ELR (cell line): ENCODE measurements at regions not wholly inside any gene's neighbourhood (a gene's known extent, or its start where the extent isn't known, plus 50 kb on each side); places are given as distances from the start of the nearest gene placed in this dataset.
A peak's percentile ranks its signal among the peaks of the same experiment; 100 is the strongest.
"Not testable (repeated sequence)": the region's sequence is repeated elsewhere in the genome, so short reads cannot be mapped to it uniquely, and the experiment has no call there.

Source experiments
- DNase-seq: peaks from one replicate; pipeline ENCODE4 v3.0.0-alpha.2; 2015; ENCODE audit warnings: low read depth

DNA sequence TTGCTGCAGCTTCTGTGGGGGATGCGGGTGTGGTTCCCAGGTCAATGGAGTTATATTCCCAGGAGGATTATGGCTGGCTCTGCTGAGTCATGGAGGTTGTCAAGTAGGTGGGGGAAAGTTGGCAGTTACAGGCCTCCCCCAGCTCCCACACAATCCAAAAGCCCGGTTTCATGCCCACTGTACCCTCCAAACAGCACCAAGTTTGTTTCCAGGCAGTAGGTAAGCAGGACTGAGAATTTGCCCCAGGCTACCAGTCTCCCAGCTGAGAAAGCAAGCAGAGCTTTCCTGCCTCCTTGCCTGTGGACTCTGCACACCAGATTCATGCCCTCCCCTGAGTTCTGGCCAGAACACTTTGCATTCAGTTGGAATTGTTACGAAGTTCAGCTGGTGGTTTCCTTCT is 578.2 kb downstream of the MEI4 start:
- DNase-seq: no peak

DNA sequence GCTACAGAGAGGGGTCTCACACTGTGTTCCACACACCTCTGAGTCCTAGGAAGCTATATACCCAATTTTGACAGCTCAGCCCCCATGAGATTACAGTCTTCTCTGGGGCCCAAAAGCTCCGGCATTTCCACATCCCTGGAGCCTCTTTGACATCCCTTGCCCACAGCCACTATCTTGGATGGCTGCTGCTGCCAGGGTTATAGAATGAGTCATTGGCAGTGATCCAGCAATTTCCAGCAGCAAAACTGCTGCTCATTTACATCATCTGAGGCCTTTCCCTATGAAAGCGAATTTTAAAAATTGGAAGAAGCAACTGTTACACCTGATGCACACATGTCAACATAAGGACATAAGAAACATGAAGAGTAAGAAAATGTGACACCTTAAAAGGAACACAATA is 590.7 kb downstream of the MEI4 start:
- DNase-seq: peak; percentile 38

DNA sequence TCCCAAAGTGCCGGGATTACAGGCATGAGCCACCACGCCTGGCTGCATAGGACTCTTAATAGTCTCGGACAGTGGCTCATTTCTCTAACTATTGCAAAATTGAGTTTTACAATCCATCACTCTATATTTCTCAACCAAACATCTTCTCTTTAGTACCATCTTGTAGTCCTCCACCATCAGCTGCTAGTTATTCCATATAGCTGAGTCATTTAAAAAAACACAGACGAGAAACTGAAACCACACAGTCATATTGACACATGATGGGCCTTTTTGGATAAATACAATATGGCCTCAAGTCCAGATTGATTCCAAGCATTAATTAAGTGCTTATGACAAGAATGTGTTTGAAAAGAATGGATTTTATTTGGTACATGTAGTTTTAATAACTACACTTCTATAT is 599.1 kb downstream of the MEI4 start:
- DNase-seq: no peak

DNA sequence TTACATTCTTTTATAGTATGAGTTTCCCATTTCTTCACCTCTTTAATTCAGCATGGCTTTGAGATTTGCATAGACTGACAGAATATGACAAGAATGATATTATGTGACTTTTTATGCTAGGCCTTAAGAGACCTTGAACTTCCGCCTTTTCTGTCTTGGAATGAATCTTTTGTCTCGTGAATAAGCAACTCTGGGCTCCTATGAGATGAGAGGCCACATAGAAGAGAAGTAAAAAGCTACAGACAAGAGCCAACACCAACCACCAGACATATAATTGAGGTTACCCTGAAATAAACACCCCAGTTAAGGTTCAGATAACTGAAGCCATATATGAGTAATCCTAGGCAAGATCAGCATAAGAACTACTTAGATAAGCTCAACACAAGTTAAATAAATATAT is 600.8 kb downstream of the MEI4 start:
- DNase-seq: no peak

DNA sequence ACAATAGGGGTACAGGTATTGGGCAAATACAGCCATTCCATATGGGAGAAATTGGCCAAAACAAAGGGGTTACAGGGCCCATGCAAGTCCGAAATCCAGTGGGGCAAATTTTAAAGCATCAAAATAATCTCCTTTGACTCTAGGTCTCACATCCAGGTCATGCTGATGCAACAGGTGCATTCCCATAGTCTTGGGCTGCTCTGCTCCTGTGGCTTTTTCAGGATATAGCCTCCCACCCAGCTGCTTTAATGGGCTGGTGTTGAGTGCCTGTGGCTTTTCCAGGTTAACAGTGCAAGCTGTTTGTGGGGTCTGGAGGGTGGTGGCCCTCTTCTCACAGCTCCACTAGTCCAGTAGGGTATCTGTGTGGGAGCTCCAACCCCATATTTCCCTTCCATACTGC is 607.1 kb downstream of the MEI4 start:
- DNase-seq: no peak

DNA sequence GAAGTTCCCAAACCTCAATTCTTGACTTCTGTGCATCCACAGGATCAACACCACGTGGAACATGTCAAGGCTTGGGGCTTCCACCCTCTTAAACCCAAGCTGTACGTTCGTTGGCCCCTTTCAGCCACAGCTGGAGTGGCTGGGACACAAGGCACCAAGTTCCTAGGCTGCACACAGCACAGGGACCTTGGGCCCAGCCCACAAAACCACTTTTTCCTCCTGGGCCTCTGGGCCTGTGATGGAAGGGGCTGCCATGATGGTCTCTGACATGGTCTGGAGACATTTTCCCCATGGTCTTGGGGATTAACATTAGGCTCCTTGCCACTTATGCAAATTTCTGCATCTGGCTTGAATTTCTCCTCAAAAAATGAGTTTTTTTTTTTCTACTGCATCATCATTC is 606.9 kb upstream of the IRAK1BP1 start:
- DNase-seq: not testable (repeated sequence)

DNA sequence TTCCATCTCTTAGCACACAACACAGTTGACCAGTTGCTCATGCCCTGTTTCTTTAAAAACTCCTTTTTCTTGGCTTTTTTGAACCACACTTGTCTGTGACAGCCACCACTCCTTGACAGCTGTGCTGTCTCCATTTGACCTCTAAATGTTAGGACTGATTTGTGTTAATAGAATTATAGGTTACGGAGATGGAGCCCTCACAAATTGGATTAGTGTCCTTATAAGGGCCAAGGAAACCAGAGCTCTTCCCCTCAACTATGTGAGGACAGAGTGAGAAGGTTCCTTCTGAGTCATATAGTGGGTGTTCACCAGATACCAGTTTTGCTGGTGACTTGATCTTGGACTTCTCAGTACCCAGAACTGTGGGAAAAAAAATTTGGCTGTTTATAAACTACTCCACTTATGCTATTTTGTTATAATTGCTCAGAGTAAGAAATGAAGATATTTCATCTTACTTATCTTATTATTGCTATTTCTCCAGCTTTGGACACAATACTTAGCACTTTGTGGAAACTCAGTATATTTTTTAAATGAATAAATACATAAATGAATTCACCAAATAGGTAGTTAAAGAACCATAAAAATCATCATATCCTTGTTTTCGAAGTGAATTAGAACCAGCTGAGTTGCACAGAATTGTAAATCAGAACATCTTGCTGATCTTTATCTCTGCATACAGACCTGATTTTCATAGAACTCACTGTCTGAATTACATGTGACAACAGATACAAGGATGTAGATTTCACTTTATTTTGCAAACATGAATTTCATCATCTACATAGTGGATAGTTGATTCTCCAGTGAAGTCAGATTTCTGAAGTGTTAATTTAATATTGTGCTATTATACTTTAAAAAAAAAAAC is 598.5 kb upstream of the IRAK1BP1 start:
- no peak for DNase-seq

DNA sequence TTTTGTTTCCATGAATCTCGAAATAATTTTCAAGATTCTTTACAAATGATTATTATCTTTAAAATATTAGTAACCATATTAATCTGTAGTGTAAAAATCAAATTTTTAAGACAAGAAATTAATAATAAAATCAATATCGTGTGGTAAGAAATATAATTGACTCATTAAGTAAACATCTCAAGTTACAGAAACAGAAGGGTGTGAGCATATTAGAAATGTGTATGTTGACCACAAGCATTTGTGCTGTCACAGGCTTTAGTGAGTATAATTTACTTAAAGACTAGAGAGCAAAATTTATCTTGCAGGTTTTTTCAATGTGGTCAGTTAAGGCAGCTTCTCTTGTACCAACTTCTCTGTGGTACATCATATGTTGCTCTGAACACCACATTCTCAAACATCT is 566.5 kb upstream of the IRAK1BP1 start:
- no peak for DNase-seq

DNA sequence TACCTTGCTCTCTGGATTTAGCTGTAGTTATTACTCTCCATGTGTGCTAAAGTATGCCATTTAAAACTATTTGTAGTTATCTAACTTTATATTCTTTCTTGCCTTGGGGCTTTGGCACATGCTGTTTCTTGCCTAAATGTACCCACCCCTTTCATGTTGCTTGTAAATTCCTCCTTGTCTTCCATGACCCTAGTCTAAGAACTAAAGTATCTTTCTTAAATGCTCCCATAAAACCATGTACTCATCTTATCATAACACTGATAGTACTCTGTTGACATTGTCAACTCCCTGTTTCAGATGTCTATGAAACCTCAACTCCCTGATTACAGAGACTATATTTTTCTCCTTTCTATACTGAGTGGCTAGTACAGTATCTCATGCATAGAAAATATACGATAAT is 564.9 kb upstream of the IRAK1BP1 start:
- DNase-seq: no peak

DNA sequence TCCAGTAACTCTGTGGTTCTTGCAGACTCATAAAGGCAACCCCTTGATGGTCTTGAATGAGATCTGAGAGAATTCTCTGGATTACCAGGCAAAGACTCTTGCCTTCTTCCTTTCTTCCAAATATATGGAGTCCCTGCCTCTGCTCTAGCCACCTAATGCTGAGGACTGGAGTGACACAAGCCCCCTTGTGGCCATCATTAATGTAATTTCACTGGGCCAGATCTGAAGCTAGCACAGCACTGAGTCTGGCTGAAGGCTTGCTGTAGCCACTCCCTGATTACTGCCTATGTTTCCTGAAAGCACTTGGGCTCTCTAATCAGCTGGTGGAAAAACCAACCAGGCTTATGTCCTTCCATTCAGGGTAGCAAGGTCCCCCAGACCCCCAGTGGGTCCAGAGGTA is 559.3 kb upstream of the IRAK1BP1 start:
- DNase-seq: no peak

DNA sequence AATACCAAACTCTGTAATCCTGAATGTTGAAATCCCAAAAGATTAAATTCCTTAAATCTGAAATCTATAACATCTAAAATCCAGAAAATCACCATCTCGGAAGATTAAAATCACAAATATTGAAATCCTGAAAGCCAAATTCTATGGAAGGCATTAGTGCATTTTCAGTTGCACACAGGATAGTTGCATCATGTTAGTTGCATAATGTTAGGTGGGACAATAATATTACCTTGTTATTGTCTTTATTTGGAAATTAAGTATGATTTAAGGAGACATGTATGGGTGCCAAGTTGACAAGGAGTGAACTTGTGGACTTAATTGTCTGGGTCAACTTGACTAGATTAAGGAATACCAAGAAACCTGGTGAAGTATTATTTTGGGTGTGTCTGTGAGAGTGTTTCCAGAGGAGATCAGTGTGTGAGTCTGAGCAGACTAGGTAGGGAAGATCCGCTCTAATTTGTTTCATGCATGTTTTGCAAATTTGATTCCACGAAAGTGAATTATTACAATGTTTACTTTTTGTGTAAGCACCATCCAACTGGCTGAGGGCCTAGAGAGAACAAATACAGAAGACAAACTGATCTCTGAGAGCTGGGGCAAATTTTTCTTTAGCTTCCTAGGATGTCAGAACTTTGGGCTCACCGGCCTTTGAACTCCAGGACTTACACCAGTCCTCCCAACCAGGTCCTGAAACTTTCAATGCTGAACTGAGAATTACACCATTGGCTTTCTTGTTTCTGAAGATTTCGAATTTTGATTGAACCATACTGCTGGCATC is 545.1 kb upstream of the IRAK1BP1 start:
- DNase-seq: no peak

DNA sequence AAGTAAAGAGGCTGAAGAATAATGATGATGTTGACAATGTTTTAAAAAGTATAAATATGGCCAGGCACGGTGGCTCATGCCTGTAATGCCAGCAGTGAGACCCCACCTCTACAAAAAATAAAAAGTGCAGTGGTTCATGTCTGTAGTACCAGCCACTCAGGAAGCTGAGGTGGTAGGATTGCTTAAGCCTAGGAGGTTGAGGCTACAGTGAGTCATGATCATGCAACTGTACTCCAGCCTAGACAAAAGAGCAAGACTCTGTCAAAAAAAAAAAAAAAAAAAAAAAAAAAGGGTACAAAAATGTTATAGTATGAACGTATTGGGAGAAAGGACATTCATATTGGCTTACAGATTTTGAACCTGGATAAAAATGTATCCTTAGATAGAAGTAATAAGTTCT is 543.1 kb upstream of the IRAK1BP1 start:
- no peak for DNase-seq

DNA sequence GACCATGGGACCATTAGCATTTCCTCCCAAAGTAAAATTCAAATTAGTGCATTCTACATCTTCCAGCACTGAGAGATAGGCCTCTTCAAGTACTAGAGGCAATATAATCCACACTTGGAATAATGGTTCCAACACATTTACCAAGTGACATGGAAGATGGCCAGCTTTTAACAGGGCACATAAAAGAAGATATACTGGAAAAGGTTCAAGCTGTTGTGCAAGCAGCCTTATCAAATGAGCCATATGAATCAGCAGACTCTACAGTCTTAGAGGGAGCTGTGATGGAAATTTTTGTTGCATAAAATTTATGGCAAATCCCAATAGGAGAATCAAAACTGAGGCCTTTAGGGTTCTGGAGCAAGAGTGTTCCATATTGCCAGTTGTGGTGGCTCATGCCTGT is 526.6 kb upstream of the IRAK1BP1 start:
- no peak for DNase-seq

DNA sequence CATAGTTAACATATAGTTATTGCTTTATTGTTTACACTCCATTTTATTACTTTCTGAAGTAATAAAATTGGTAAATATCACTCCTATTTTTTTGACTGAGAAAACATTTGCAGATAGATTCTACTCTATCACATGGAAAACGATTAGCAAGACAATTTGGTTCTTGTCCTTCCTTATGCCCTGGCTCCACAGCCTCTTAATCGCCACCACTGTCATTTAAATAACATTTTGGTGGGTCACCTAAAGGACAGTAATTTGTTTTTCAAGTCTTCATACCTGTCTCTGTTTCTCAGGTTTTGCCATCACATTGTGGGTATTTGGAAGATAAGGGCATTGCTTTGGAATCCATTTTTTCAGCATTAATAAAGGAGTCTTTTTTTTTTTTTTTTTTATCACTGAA is 521.5 kb upstream of the IRAK1BP1 start:
- DNase-seq: no peak

DNA sequence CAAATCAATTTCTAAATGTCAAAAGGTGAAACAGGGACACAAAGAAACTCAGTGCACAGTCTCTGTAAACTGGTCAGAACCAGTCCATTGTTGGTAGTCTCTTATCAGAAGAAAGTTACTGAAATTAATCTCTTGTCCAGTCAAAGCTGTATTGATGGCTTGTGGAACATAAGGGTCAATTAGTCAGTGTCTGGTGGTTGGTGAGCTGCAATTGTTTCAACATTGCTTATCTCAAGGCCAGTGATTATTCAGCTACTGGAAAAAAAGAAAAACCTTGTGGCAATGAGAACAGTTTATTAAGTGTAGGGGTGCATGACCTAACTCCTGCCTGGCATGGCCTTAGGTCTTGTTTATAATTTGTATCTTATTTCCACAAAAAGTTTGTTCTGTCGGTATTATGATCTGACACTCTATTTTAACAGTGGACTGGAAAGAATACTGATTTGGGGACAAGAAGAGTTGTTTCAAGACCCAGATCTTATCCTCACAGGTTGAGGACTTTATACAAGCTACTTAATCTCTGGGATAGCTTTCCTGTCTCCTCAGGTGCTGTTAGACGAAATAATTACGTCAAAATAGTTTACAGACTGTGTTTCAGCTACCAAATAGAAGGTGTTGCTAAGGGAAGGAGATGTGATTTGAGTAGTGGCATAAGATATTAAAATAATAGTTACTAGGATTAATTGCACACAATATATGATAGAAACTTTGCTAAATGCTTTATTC is 520.0 kb upstream of the IRAK1BP1 start:
- DNase-seq: no peak

DNA sequence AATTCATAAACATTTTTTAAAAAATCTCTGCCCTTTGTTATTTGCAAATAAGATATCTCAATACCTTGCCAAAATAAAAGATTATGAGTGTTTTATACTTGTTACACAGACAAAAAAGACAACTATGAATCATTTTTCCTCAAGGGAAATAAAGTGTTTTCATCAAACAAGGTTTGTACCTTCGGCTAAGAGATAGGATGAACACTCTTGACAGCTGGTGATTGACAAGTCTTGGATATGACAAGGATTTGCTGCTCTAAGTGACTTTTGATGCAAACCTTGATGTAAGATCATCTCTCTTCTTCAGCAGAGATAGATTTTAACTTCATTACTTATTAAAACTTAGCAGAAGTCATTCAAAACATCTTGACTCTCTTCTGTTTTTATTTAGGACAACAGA is 514.3 kb upstream of the IRAK1BP1 start:
- DNase-seq: no peak

DNA sequence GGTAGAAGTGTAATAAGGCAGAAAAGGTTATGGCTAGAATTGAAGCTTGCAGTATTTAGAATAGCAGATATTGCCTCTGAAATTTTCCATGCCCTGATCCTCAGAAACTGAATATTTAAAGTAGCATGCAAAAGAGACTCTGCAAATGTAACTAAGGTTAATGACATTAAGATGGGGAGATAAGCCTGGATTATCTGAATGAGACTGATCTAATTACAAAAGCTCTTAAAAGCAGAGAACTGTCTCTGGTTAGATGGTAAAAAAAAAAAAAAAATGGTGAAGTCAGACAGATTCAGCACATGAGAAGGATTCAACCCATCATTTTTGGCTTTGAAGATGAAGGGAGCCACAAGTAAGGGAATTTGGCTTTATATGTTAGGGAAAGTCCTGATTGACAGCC is 503.7 kb upstream of the IRAK1BP1 start:
- no peak for DNase-seq

DNA sequence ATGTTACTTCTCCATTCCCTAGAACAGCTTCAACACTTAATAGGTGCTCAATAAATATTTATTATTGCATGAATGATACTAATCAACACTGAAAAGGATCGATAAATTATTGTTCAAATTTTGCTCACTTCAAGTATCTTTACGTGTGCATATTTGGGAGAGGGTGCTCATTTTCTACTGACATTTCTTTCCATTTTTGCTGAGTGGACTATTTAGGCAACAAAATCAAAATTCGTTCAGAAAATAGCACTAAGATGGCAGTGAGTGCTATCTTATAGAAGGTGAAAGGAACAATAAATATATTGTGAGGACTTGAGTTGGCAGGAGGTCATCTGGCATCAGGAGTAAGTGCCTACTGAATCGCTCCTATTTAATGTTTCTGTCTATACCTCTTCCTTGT is 501.9 kb upstream of the IRAK1BP1 start:
- no peak for DNase-seq

DNA sequence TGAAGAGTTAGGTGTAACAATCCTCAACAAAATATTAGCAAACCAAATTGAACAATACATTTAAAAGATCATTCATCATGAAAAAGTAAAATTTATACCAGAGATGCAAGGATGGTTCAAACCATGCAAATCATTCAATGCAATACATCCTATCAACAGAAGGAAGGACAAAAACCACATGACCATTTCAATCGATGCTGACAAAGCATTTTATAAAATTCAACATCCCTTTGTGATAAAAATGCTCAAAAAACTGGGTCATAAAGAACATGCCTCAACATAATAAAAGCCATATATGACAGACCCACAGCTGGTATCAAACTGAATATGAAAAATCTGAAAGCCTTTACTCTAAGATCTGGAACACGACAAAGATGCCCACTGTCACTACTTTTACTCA is 490.3 kb upstream of the IRAK1BP1 start:
- DNase-seq: no peak

DNA sequence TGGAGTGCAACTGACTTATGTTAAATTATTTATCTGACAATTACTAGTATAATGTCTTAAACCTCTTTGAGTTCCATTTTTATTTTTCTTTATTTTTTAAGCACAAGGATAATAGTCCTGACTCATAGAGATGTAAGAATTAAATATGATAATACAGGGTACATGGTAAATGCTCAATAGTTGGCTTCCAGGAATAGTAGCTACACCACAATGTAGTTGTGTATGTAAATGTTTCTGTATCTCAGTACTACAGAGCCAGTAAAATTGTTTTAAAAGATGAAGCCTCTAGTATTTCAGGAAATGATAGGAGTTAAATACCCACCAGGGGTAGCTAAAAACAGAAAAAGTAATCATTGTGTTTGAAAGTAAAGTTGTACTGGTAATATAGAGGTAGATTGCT is 487.4 kb upstream of the IRAK1BP1 start:
- DNase-seq: no peak

DNA sequence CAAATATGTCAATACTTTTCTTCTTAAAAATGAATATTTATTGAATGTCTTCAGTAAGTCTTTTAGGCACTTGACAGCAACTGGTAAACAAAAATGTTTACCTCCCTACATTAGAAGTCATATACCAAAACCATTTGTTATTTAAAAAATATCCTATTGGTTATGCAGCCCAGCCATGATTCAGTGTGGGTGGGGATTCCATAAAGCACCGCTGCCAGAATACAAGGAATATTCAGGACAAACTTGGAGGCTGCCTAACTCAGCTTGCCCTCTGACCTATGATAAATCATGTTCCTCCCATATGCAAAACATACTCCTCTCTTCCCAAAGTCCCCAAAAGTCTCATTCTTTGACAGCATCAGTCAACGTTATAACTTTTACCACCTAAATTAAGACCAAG is 486.8 kb upstream of the IRAK1BP1 start:
- no peak for DNase-seq

DNA sequence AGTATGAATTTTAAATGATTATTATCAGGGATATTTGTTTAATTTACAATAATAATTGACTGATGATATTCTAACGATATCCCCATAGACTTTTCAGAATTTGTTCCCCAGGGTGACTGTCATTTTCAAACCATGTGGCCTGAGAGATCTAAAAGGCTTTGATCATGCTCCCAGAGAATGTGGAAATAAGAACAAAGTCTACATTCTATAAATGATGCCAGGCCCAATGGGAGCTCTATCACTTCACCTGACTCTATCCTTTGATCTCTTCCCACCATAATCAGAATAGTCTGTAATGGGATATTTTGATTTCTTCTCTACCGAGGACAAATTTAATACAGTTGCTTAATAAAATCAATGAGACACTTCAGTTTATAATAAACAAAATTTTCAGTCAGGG is 483.4 kb upstream of the IRAK1BP1 start:
- DNase-seq: no peak

DNA sequence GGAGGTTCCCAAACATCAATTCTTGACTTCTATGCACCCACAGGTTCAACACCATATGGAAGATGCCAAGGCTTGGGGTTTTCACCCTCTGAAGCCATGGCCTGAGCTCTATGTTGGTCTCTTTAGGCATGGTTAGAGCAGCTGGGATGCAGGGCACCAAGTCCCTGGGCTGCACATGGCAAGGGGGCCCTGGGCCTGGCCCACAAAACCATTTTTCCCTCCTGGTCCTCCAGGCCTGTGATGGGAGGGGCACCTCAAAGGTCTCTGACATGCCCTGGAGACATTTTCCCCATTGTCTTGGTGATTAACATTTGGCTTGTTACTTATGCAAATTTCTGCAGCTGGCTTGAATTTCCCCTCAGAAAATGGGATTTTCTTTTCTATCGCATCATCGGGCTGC is 480.5 kb upstream of the IRAK1BP1 start:
- DNase-seq: not testable (repeated sequence)
